DMS153 treated with DMSO at 0.1 percent for 48 hours (cell line): ENCODE measurements at regions not wholly inside any gene's neighbourhood (a gene's known extent, or its start where the extent isn't known, plus 50 kb on each side); places are given as distances from the start of the nearest gene placed in this dataset.
"Not testable (repeated sequence)": the region's sequence is repeated elsewhere in the genome, so short reads cannot be mapped to it uniquely, and the experiment has no call there.

Experiments
- DNase-seq: peaks from one replicate; lab custom pipeline; 2025; ENCODE audit not compliant: unreplicated experiment; lab: John Stamatoyannopoulos, UW

GRCh38 chr5:104512063-104512825 lies 949.7 kb upstream of the NUDT12 start:
- DNase-seq: no peak

DNA sequence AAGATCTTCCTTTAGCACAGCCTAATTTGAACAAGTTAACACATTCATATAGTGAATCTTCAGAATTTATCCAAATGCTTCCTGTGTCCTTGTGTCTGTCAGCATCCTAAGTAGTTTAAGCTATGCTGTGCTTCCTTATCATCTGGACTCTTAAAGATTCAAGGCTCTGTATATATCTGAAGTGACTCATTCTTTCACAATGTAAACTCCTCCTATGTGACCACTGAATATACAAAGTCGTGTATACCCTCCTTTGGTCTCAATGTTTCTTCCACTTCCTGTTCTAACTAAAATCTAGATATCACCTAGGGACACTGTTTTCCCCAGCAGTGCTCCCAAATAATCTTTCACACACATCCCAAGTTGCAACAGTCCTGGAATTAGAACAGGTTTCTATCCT lies 935.7 kb upstream of the NUDT12 start:
- DNase-seq: no peak

- no peak for DNase-seq
Measured at GRCh38 chr5:104494083-104494482, 931.5 kb upstream of the NUDT12 start.

DNA sequence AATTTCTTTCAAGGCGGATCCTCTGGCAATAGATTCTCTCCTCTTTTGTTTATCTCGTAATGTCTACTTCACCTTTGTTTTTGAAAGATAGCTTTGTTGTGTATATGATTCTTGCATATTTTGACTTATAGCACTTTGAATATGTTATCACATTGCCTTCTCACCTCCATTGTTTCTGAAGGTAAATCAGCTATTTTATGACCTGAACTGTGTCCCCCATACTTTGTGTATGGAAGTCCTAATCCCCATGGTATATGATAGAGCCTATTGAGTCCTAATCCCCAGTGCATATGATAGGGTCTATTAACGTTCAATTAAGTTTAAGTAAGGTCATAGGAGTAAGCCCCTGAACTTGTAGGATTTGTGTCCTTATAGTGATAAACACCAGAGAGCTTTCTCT lies 910.2 kb upstream of the NUDT12 start:
- DNase-seq: no peak

- DNase-seq: no peak
Measured at GRCh38 chr5:104456122-104456521, 893.5 kb upstream of the NUDT12 start.

- DNase-seq: no peak
Measured at GRCh38 chr5:104452550-104452949, 890.0 kb upstream of the NUDT12 start.

- not testable (repeated sequence) for DNase-seq
Measured at GRCh38 chr5:104451911-104452310, 889.3 kb upstream of the NUDT12 start.

GRCh38 chr5:104444656-104445055 lies 882.1 kb upstream of the NUDT12 start:
- DNase-seq: no peak

DNA sequence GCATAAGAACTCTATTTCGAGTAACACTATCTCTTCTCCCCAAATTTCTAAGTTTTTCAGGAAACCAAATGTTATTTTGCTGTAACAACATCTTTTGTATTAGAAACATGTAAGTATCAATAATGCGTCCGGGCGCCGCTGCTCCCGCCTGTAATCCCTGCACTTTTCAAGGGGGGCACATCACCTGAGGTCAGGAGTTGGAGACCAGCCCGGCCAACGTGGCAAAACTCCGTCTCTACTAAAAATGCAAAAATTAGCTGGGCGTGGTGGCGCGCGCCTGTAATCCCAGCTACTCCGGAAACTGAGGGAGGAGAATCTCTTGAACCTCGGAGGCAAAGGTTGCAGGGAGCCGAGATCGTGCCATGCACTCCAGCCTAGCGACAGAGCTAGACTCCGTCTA lies 881.1 kb upstream of the NUDT12 start:
- DNase-seq: no peak

- no peak for DNase-seq
Measured at GRCh38 chr5:104431981-104432380, 869.4 kb upstream of the NUDT12 start.

GRCh38 chr5:104431002-104431620 lies 868.5 kb upstream of the NUDT12 start:
- no peak for DNase-seq

- DNase-seq: no peak
Measured at GRCh38 chr5:104429911-104430310, 867.3 kb upstream of the NUDT12 start.

DNA sequence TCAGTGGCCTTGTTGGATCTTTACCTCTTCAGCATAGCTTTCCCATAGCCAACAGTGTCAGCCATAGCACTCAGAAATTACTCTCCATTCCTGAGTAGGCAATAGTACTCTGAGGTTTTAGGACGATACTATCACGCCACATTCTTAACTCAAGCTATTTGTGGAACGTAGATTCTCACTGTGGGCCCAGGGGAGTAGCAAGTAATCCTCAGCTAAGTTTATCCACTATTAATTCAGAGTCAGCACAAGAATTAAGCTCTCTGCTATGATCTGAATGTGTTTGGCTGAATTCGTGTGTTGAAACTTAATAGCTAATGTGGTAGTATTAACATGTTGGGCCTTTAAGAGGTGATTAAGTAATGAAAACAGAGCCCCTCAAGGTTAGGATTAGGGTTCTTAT lies 858.8 kb upstream of the NUDT12 start:
- DNase-seq: no peak

- DNase-seq: no peak
Measured at GRCh38 chr5:104418056-104418455, 855.5 kb upstream of the NUDT12 start.

DNA sequence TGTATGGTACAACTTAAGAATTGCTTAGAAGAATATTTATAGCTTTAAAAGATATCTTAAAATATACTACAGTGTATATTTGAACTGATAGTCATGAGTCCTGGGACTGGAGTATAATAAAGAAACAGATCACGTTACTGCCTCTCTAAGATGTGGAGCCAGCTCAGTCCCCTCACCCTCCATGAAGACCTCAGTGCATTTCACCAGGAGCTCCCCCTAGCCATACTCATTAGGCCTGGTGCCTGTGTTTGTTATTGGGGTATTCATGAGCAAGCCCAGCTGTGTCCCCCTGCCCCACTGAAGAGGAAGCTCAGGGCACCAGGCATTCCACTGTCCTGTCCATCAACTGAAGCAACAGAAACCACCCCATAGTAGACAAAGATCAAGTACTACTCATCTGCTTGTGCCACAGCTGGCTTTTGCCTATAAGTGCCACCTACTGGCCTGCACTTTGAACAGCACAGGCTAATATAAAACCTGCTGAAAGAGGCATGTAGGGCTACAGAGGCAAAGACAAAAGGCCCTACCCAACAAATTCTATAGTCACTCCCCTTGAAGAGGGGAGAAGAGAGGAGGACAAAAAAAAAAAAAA lies 850.2 kb upstream of the NUDT12 start:
- no peak for DNase-seq

- DNase-seq: no peak
Measured at GRCh38 chr5:104400941-104401340, 838.4 kb upstream of the NUDT12 start.

- DNase-seq: no peak
Measured at GRCh38 chr5:104385906-104386305, 823.3 kb upstream of the NUDT12 start.

GRCh38 chr5:104375345-104375744 lies 812.8 kb upstream of the NUDT12 start:
- DNase-seq: no peak

DNA sequence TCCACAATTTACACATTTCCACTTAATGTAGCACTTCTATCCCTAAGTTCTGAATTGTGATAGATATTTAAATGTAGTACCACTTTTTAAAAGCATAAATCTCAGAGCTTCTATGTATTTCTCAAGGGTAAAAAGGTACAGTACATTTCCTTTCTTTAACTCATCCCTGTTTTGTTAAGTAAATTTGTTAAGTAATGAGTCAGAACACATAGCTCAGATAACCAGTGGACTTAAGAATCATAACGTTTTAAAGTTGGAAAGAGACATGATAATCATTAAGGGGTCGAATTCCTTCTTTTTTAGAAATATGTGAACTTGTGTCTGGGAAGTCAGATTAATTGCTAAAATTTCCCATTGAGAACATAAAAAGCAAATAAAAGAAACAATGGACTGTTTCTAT lies 810.2 kb upstream of the NUDT12 start:
- DNase-seq: no peak

DNA sequence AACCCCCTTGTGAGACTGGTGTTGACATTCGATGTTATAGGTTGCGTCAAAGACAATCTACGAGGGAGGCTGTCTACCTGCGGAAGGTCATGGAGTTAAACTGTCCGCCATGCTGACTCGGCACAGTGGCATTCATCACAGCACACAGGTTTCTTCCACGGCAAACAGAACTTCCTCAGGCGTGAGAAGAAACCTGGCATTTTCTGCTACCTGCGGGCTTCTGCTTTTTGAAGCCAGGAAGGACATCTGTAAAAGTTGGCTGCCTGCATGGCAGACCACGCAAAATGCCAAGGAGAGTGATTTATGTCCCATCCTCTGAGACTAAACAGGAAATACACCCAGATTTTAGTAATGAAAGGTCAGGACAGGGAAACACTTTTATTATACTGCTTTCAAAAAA lies 809.8 kb upstream of the NUDT12 start:
- DNase-seq: no peak

DNA sequence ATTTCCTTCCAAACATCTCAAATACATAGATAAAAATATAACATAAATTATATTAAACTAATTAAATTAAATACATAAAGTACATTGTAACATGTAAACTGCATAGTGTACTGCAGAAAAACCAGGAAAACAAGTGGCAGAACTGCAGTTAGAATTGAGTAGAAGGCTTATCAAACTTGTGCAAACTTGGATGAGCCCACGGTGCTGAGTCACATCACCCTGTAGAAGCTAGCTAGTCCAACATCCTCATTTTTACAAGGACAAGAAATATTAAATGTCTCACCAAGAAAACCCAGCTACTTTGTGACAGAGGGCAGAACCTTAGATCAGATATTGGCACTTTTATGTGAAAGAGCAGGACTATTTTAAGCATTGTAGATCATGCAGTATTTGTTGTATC lies 807.9 kb upstream of the NUDT12 start:
- DNase-seq: no peak

GRCh38 chr5:104367978-104368377 lies 805.4 kb upstream of the NUDT12 start:
- no peak for DNase-seq
